HG02981 (cell line): ENCODE measurements at regions not wholly inside any gene's neighbourhood (a gene's known extent, or its start where the extent isn't known, plus 50 kb on each side); places are given as distances from the start of the nearest gene placed in this dataset.

ENCODE experiments used
- ATAC-seq: cut with Tn5 transposase; IDR thresholded peaks from one replicate; pipeline ENCODE4 v1.9.1; 2021; ENCODE audit warnings: mild to moderate bottlenecking, moderate library complexity; ENCODE audit not compliant: unreplicated experiment

DNA sequence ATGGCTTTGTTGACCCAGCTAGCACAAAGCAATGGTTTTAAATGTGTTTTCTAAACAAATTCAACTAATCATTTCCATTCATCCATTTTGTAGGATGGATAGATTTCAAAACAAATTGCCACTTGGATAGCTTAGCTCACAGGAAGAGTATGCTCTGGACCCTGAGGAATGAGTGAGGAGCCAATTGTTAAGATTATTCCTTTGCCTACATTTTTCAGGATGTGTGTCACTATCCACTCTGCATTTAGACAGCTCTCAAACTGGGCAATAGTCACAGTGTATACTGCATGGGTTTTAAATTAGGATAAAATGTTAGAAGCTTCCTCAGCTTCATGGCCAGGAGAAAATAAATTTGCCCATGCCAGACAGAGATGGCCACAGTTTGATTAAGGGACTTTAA, 605.6 kb upstream of the TEX47 start:
- no peak for ATAC-seq

DNA sequence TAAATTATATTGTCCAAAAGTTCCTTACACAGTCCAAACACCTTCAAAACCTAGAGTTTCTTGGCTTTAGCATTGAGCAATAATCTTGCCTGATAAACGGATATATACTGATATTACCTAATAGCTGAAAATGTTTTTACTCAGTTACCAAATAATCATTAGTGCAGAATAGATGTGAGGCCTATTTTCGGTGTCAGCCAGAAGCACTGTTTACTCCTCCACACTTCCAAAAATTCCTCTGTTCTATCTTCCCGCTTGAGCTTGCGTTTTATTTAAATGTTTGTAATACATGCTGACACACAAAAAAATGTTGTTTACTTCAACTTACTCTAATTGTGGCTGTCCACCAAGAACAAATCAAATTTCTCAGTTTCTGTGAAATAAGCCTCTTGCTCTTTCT, 606.2 kb upstream of the TEX47 start:
- ATAC-seq = no peak

DNA sequence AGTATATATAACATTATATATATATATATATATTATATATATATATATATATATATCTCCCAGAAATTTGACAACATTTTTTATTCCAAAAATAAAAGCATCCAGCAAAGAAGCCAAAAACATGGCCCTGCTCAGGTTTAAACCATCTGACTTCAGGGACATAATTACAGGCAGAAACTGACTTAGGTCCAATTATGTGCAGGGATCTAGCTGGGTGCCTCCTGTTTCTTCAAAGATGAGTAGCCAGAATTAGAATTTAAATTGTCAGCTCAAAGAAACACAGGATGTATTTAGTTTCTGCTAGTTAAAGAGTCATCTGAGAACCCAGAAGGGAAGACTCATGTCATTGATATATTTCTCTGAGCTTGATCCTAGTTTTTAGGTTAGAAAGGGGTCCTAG, 656.4 kb upstream of the TEX47 start:
- ATAC-seq = no peak

DNA sequence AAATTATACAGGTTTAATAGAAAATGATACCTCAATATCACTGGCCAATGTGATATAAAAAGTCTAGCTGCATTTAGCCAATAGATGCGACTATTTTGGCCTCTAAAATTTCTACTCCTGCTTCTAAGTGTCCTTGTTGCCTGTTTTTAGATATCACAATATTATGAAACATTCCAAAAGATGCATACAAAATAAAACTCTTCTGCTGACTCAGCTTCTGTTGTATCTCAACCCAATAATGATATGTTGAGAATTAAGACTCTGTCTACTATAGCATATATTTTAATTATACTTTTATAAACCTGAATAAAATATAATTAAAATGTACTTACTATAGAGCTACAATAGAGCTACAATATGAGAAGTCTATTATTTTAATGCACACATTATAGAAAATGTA, 661.0 kb upstream of the TEX47 start:
- ATAC-seq = no peak

DNA sequence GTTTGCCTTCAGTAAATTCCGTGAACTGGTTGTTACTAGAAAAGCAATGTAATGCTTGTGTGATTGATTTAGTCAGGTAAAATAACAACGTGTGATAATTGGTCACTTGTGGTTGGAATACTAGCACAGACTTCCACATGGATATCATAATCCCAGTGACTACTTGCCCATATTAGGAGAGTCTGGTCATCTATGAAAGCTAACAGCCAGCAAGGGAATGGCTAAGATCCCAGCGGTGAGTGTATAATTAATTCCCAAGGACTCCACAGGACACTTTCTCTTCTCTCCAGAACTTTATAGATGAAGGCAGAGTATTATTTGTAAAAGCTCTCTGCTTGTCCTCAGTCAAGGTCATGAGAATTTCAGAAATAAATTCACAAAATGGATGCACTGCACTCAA, 662.6 kb upstream of the TEX47 start:
- ATAC-seq = no peak

DNA sequence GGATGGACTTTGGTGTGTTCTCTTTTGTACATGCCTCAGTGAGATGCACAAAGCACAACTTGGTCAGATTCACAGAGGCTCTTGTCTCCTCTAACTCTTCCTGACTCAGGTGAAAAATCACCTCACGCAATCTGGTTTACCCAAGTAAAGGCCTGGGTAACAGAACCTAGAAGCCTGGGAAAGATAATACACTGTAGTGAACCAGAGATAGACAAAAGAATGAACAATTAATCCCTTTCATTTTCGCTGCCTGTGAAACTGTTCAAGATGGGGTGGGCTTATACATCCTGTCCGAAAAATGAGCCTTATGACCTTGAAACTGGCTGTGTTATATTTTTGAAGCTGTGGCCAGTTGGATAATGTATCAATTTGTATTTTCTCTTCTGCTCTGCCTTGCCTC, 678.9 kb upstream of the TEX47 start:
- ATAC-seq = no peak

DNA sequence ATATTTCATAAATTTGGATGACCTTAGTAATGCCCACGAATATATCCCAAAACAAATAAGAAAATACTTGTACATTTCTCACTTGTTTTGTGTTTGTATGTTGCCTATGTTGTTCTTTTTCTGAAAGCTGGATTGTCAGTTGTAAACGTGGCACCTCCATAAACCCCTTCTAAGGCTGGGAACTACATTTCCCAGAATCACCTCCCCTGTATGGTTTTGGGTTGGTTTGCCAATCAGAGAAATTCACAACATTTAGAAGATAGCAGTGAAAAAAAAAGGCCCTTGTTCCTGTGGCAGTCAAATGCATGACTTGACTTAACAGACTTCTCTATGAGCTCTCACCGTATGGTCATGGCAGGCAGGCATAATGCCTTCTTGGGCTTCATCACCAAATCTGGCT, 676.3 kb upstream of the STEAP1 start:
- no peak for ATAC-seq

DNA sequence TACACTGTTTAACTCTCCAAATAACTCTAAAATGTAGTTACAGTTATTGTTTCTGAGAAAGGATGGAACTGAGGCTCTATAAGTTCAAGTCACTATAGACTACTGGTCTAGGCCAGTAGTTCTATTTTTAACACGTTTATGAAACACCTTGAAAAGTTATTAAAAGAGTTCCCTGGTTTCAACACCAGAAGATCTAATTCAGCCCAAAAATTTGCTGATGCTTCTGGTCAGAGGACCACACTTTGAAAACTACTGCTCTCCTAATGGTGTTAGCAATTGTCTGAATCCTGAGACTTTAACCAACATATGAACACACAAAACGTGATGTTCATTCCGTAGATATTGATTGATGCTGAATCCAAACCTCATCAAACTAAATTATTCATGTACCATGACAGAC, 658.6 kb upstream of the STEAP1 start:
- ATAC-seq = no peak

DNA sequence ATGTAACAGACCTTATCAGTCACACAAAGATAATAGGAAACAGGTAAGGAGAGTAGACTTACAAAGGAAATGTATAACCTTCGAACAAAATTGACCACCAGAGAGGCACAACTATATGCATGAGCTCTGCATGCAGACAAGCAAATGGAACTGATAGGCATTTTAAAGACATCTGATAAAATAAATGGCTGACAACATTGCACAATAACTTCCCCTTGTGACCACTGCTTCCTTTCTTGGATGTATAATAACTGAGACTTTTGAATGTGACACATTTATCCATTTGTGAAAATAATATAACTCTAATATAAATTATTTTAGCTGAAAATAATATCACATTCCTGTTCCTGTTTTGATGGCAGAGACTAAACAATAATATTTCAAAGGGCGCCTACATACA, 654.2 kb upstream of the STEAP1 start:
- no peak for ATAC-seq

DNA sequence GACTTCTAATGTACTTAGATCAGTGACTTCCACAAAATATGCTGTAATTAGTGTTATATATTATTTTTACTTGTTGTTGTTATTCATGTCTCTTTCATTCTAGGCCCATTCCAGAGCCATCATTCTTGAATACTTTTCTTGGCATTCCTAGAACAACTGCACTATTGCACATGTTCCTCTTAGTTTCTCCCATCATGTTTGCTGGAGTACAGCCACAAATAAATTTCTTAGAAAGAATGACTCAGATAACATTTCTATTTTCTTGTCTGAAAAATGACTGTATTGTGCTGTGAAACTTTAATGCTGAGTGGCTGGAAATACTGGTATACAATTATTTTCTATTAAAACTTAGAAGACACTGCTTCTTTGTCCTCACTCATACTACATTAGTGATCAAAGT, 651.0 kb upstream of the STEAP1 start:
- ATAC-seq = no peak

DNA sequence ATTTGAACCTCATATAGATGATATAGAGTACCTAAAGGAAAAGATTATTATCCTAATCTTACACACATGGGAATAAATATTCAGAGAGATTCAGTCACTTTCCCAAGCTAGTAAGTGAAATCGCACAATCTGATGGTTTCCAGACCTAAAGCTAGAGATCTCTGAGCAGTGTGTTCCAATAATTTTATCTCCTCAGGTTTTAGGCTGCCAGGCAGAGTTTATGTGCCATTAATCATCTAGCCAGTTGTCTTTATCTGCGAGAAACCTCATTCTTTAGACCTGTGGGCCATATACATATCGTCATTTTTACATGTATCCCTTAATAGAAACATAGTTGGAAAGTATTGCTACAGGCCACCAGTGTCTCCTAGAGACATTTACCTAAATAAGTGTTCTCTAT, 647.2 kb upstream of the STEAP1 start:
- ATAC-seq = no peak

DNA sequence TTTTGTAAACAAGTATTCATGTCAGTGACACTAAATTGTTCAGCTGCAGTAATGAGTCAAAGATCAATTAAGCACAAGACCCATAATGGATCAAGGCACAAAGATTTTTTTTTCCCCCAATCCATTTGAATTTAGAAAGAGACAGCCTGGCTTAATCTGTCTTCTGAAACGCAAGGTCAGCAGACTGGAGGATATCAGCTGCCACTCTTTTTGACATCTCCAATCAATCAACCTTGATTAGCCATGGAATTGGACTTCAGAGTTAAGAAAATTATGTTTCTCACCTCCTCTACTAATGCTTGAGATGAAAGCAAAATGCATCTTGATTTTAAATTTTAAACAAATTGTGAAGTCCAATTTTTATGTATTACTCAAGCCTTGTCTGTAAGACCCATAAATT, 642.4 kb upstream of the STEAP1 start:
- no peak for ATAC-seq

DNA sequence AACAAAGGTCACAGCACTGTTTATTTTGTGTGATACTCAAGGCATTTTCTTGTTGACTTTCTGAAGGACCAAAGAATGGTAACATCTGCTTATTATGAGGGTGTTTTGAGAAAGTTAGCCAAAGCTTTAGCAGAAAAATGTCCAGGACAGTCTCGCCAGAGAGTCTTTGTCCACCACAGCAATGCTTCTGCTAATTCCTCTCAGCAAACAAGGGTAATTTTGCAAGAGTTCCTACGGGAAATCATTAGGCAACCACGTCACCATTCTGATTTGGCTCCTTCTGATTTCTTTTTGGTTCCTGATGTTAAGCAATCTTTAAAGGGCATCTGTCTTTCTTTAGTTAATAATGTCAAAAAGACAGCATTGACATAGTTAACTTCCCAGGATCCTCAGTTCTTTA, 639.3 kb upstream of the STEAP1 start:
- ATAC-seq = no peak

DNA sequence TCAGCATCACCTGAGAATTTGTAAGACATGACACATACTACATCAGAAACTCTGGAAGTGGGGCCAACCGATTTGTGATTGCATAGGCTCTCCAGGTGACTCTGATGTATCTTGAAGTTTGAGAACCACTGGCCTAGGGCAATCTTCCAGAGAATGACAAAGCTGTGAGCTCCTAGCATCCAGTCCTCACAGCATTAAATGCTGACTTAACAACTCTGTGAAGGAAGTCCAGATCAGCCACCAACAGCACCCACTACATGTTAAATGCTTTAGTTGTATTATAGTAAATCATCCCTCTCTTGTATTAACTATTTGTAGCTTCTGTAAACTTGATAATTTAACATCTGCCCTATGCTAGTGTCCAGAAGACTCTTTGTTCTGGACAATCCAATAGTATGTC, 636.5 kb upstream of the STEAP1 start:
- ATAC-seq = no peak

DNA sequence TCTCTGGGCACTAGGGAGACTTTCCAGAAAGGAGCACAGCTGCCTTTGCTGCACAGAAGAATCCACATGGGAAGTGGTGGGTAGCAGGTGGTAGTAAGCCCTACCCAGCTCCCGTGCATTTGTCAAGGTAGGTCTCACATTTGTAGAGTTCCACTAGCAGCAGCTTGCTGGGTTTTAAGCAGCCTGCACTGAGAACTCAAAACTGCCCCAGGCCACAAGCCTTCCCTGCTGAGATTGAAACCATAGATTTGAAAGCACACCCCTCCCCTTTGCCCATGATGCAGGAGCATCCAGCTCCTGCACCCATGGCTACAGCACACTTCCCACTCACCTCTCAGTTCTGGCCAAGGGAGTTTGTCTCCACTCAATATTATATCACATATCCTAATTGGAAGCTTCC, 604.5 kb upstream of the STEAP1 start:
- no peak for ATAC-seq

DNA sequence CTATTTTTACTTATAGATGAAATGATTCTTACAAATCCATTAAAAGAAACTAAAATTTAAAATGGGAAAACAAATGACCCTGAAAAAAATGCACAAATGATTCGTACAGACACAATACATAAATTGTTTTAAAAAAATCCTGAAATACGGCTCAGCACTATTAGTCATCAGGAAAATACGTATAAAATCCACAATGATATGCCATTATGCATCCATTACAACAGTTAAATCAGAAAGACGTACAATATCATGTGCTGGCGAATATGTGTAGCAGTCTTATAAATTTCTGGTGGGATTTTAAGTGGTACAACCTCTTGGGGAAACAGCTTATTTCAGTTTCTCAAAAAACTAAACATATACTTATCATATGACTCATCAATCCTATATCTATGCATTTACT, 600.1 kb upstream of the STEAP1 start:
- no peak for ATAC-seq

DNA sequence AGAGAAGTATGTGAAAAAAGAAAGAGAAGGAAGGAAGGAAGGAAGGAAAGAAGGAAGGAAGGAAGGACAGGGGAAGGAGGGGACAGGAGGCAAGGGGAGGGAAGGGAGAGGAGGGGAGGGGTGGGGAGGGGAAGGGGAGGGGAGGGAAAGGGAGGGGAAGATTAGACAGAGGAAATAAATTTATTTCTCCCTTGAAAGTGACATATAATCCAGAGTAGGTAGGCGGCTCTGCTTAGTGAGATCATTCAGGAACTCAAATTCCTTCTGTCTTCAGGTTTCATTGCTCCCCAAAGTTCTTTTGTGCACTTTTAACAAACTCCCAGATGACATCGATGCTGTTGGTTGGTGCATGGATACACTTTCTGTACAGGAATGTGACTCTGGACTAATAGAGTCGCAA, 594.7 kb upstream of the STEAP1 start:
- no peak for ATAC-seq

DNA sequence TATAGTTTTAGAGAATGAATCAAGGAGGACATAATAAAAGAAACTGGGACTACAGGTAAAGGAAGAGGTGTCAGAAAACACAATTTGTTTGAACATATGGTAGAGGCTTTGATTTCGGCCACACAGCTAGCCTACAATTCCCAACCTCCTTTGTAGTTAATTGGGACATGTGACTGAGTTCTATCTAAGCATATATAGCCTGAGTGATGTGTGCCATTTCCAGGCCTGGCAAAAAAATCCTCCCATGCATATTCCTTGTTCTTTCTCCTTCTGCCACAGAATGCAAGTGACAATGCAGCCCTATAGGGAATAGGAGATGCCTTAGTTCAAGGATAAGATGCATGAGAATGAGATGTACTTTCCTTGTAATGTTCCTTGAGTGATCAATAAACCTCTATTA, 590.7 kb upstream of the STEAP1 start:
- no peak for ATAC-seq

DNA sequence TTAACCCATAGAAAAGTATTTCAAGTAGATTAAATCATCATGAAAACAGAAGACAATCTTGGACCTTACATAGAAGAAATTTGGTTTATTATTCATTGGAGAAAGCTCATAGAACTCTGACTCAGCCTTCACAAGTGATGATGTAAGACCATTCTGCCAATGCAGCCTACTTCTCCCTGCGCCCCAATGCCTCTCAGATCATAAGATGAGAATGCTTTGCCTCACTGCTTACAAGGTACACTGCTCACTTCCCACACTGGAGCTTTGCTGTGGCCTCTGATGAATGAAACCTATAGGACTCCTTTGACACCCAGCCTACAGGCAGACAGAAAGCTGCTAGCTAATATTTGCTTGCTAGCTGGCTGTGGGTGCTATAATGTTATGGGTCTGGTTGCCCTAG, 569.4 kb upstream of the STEAP1 start:
- ATAC-seq = no peak

DNA sequence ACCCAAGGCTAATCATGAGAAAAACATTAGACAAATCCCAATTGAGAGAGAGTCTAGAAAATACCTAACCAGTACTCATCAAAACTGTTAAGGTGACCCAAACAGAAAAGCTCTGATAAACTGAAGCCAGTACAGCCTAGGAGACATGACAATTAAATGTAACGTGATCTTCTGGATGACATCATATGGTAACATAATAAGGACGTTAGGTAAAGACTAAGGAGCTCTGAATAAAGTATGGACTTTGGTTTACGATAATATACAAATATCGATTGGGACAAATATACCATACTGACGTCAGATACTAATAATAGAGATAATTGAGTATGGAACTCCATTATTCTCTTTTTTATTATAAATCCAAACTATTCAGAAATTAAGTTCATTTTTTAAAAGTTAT, 561.1 kb upstream of the STEAP1 start:
- ATAC-seq = no peak

DNA sequence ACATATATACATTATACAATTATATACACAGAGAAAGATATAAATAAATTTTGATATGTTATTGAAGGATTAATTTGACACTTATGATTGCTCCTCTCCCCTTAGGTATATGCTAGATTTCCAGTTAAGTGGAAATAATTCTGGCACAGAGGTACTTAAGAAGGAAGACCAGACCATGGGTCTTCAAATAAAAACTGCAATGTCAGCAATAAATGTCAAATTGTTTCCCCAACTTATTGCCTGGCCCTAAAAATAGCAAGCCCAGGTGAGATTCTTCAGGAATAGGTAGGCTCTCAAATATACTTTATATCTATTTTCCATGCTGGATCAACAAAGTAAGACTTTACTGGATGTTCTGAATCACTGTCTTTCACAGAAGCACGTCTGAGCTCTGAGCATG, 551.3 kb upstream of the STEAP1 start:
- ATAC-seq = no peak

DNA sequence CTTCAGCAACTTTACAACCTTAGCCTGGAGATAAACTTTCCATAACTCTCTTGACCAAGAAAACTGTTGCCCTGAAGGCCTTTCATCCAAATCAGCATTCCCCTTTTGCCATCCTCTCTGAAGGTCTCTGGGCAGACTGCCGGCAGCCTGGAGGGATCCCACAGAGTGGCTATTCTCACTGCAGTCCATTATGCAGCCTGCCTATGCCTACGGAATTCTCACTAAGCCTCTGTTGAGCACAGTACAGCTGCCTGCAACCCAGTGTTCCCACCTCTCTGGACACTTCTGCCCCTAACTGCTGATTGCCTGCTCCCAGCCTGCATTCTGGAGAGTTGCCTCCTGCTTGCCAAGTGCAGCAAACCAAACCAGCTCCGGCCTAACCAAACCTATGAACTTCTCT, 548.9 kb upstream of the STEAP1 start:
- no peak for ATAC-seq

DNA sequence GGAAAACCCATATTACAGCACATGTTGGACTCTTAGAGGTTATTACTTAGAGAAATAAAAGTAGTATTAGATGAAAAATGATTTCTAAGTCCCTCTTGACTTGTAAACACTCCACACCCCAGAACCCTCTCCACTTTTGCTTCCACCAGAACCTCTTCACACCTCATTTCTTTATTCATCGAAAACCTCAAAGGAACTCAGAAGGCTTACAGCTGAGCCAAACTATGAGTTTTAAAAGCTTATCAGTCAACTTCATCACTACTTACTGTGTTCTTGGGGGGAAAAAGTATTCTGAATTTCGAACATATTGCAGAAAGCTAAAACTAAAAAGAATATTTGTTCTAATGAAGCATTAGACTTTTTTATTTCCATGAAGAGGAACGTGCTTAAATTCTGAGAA, 547.8 kb upstream of the STEAP1 start:
- no peak for ATAC-seq

DNA sequence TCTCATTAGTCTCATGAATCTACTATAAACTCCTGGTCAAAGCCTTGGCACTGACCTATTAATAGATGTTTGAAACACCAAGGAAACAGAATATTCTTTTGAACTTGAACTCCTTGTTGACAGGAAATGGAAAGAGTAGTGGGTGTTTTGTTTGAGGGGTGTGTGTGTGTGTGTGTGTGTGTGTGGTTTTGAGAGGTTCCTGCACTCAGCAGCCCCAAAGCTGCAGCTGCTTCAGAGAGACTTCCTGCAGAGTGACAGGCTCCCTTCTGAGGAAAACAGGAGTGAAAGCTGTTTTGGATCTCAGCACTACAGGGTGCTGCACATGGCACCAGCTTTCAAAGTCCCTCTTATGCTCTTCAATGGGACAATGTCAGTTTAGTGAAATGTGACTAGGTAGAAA, 546.5 kb upstream of the STEAP1 start:
- no peak for ATAC-seq
